Osteocyte (in vitro differentiated cells): ENCODE measurements at regions not wholly inside any gene's neighbourhood (a gene's known extent, or its start where the extent isn't known, plus 50 kb on each side); places are given as distances from the start of the nearest gene placed in this dataset.

Experiments
- DNase-seq: peaks from one replicate; pipeline ENCODE4 v3.0.0; 2021; ENCODE audit warnings: mixed read lengths; ENCODE audit not compliant: unreplicated experiment; ENCODE audit errors: extremely low spot score
- H3K27ac Mint-ChIP-seq: one replicate; pipeline ENCODE4 v1.8.0; 2021; ENCODE audit warnings: mild to moderate bottlenecking, mixed read lengths; ENCODE audit not compliant: unreplicated experiment
- H3K27me3 Mint-ChIP-seq: one replicate; pipeline ENCODE4 v1.8.0; 2021; ENCODE audit warnings: mixed read lengths; ENCODE audit not compliant: unreplicated experiment
- H3K36me3 Mint-ChIP-seq: one replicate; pipeline ENCODE4 v1.8.0; 2021; ENCODE audit warnings: mixed read lengths; ENCODE audit not compliant: unreplicated experiment
- H3K4me1 Mint-ChIP-seq: one replicate; pipeline ENCODE4 v1.8.0; 2021; ENCODE audit warnings: mixed read lengths; ENCODE audit not compliant: unreplicated experiment
- H3K4me3 Mint-ChIP-seq: one replicate; pipeline ENCODE4 v1.8.0; 2021; ENCODE audit warnings: mild to moderate bottlenecking, moderate library complexity, mixed read lengths; ENCODE audit not compliant: unreplicated experiment
- H3K9me3 Mint-ChIP-seq: one replicate; pipeline ENCODE4 v1.8.0; 2021; ENCODE audit warnings: mixed read lengths; ENCODE audit not compliant: unreplicated experiment
- CTCF ChIP-seq: fragments of 200-600 bp; sonication (generic); IDR thresholded peaks from 2 replicates; pipeline ENCODE4 v1.5.0; 2021; ENCODE audit warnings: antibody characterized with exemption, mild to moderate bottlenecking, moderate library complexity

- Mint-ChIP-seq H3K36me3 (no peaks in the 10 kb centered on the region), H3K4me3 (no peak overlapping the region), H3K9me3 (no peaks in the 10 kb centered on the region), H3K27me3 (peaks cover 8% of the 10 kb centered on the region), H3K4me1 (no peaks in the 10 kb centered on the region), H3K27ac (no peak overlapping the region)
- DNase-seq, result no peak
- TF ChIP-seq CTCF, result no peak
Measured at GRCh38 chr5:8123559-8123958, 254.6 kb downstream of the MTRR start.

GRCh38 chr5:8134609-8135008 lies 265.7 kb downstream of the MTRR start:
- no peaks in the 10 kb centered on the region for H3K9me3 Mint-ChIP-seq
- H3K4me3 Mint-ChIP-seq, result no peak overlapping the region
- H3K27ac Mint-ChIP-seq, result no peak overlapping the region
- TF ChIP-seq CTCF, result no peak
- no peaks in the 10 kb centered on the region for H3K4me1 Mint-ChIP-seq
- H3K36me3 Mint-ChIP-seq, result no peaks in the 10 kb centered on the region
- no peak for DNase-seq
- H3K27me3 Mint-ChIP-seq, result no peaks in the 10 kb centered on the region

- no peak overlapping the region for H3K4me3 Mint-ChIP-seq
- TF ChIP-seq CTCF, result no peak
- H3K36me3 Mint-ChIP-seq, result no peaks in the 10 kb centered on the region
- DNase-seq, result no peak
- H3K27ac Mint-ChIP-seq, result no peak overlapping the region
- no peaks in the 10 kb centered on the region for H3K4me1 Mint-ChIP-seq
- no peaks in the 10 kb centered on the region for H3K27me3 Mint-ChIP-seq
- H3K9me3 Mint-ChIP-seq, result no peaks in the 10 kb centered on the region
Measured at GRCh38 chr5:8135742-8136141, 266.8 kb downstream of the MTRR start.

GRCh38 chr5:8136271-8136670 lies 267.3 kb downstream of the MTRR start:
- TF ChIP-seq CTCF, result no peak
- no peak overlapping the region for H3K27ac Mint-ChIP-seq
- H3K4me3 Mint-ChIP-seq, result no peak overlapping the region
- no peak for DNase-seq
- no peaks in the 10 kb centered on the region for H3K4me1 Mint-ChIP-seq
- no peaks in the 10 kb centered on the region for H3K27me3 Mint-ChIP-seq
- no peaks in the 10 kb centered on the region for H3K9me3 Mint-ChIP-seq
- H3K36me3 Mint-ChIP-seq, result no peaks in the 10 kb centered on the region

DNA sequence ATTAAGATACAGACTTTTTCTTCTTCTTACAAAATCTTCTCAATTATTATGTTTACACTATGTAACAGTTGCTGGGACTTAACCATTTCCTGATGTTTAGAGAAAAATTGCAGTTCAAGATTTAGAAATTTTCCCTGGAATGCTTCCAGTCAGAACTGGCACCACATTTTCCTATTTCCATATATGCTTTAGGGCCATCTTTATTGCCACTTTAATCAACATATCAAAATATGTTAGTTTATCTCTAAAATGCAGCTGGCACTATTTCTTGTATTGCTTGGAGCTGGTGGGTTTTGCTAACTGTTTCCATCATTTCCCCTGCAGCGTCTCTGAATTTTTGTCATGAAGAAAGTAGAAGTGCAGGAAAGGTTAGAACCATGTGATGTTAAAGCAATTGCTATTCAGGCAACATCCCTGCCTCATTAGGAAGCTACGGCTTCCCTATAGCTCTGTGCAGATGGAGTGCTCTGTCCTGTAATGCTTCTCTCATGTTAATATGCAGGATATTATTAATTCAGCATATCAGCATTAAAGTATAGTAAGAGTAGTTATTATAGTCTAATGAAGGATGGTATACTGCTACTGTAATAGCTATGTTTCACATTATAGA lies 269.1 kb downstream of the MTRR start:
- no peak for TF ChIP-seq CTCF
- no peaks in the 10 kb centered on the region for H3K4me1 Mint-ChIP-seq
- no peak overlapping the region for H3K27ac Mint-ChIP-seq
- H3K9me3 Mint-ChIP-seq, result no peaks in the 10 kb centered on the region
- no peaks in the 10 kb centered on the region for H3K36me3 Mint-ChIP-seq
- no peaks in the 10 kb centered on the region for H3K27me3 Mint-ChIP-seq
- no peak overlapping the region for H3K4me3 Mint-ChIP-seq
- DNase-seq, result no peak
